Hematopoietic multipotent progenitor cell treated with erythropoietin and hydrocortisone succinate and interleukin-3 and kit ligand, for 17 days (in vitro differentiated cells): ENCODE measurements at regions not wholly inside any gene's neighbourhood (a gene's known extent, or its start where the extent isn't known, plus 50 kb on each side); places are given as distances from the start of the nearest gene placed in this dataset.
"Not testable (repeated sequence)": the region's sequence is repeated elsewhere in the genome, so short reads cannot be mapped to it uniquely, and the experiment has no call there.

Source experiments
- DNase-seq: peaks from one replicate; pipeline ENCODE4 v3.0.0-alpha.2; 2015; ENCODE audit warnings: low spot score

GRCh38 chr20:40890635-40891034 is 138.0 kb upstream of the TOP1 start:
- DNase-seq = no peak

- no peak for DNase-seq
Observed at GRCh38 chr20:40891351-40891750, 137.3 kb upstream of the TOP1 start.

DNA sequence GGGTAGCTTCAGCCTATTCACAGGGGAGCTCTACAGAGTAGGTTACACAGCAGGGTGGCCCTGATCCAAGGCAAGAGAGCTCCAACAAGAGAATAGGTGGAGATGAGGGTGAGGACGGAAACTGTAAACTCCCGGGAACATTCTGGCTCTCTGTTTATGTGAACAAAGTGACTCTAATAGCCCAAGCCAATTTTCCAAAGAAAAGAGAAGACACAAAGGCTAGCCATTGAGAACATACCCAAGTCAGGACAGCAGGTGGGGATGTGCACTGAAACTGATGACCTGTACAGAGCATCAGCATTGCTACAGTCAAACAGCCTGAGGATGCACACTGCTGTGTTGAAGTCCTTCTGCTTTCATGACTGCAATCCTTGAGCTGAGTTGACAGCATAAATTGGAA is 136.0 kb upstream of the TOP1 start:
- DNase-seq = no peak

GRCh38 chr20:40893610-40894236 is 134.9 kb upstream of the TOP1 start:
- DNase-seq = no peak

GRCh38 chr20:40894237-40894630 is 134.4 kb upstream of the TOP1 start:
- no peak for DNase-seq

GRCh38 chr20:40895182-40895581 is 133.4 kb upstream of the TOP1 start:
- no peak for DNase-seq

GRCh38 chr20:40896814-40897700 is 131.6 kb upstream of the TOP1 start:
- DNase-seq = no peak

GRCh38 chr20:40899344-40899743 is 129.3 kb upstream of the TOP1 start:
- no peak for DNase-seq

GRCh38 chr20:40900666-40901215 is 127.9 kb upstream of the TOP1 start:
- no peak for DNase-seq

GRCh38 chr20:40902661-40903060 is 126.0 kb upstream of the TOP1 start:
- no peak for DNase-seq

DNA sequence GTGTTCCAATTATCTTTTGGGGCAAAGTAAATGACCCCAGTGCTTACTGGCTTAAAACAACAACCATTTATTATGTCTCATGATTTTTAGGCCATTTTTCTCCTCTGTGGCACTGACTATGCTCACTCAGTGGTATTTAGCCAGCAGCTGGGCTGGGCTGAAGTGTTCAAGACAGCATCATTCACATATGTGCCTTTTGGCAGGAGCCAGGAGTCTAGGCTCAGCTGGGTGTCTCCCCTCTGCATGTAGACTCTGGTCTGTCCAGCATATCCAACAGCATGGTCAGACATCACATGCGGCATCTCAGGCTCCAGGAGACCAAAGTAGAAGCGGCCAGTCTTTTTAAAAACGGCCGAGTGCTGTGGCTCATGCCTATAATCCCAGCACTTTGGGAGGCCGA is 120.3 kb upstream of the TOP1 start:
- DNase-seq = no peak

DNA sequence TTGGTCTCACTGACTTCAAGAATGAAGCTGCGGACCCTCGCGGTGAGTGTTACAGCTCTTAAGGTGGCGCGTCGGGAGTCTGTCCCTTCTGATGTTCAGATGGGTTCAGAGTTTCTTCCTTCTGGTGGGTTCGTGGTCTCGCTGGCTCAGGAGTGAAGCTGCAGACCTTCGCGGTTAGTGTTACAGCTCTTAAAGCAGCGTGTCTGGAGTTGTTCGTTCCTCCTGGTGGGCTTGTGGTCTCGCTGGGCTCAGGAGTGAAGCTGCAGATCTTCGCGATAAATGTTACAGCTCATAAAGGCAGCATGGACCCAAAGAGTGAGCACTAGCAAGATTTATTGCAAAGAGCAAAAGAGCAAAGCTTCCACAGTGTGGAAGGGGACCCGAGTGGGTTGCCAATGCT is 119.1 kb upstream of the TOP1 start:
- not testable (repeated sequence) for DNase-seq

GRCh38 chr20:40910436-40910835 is 118.2 kb upstream of the TOP1 start:
- not testable (repeated sequence) for DNase-seq

DNA sequence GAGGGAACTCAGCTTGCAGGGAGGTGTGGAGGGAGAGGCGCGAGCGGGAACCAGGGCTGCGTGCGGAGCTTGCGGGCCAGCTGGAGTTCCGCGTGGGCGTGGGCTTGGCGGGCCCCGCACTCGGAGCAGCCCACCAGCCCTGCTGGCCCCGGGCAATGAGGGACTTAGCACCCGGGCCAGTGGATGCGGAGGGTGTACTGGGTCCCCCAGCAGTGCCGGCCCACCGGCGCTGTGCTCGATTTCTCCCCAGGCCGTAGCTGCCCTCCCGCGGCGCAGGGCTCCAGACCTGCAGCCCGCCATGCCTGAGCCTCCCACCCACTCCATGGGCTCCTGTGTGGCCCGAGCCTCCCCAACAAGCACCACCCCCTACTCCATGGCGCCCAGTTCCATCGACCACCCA is 117.5 kb upstream of the TOP1 start:
- DNase-seq = not testable (repeated sequence)

DNA sequence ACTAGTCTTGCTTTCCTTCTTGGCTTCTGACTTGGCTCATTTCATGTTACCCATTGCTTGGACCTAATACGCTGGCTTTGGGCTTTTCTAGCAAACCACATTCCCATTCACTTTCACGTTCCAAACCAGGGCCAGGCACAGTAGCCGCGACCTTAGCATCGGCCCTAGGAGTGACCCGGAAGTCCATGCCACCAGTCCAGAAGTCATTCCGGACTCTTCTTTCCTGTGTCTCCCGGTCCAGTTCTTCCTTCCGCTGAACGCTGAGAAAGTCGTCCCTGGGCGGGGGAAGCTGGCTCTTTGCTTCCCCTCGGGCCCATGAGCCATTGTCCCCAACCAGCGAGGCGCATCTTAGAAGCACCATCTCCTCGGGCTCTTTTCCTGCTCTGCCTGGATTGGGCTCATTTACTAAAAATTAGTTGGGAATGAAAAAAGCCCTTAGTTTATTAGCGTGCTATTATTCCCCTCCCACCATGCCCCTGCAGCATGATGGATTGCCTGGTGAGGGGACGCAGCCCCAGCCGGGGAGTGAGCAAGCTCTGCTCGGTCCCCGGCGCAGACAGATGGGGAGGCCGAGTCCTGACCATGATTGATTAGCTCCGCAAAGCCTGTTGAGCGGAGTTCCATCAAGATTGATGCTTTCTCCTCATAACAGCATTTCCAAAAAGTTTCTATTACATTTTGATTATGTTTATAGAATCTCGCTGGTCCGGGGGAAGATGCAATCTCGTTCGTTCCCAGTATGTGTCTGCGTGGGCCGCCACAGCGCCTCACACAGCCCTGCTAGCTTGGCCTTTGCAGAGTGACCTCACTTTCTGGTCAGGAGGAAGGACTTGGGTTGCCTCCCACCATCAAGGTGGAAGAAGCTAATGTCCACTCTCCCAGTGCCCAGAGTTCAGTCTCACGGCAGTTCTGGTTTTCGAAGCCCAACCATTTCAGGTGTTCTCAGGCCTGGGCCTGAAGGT is 115.1 kb upstream of the TOP1 start:
- no peak for DNase-seq

GRCh38 chr20:40915756-40916155 is 112.9 kb upstream of the TOP1 start:
- no peak for DNase-seq

DNA sequence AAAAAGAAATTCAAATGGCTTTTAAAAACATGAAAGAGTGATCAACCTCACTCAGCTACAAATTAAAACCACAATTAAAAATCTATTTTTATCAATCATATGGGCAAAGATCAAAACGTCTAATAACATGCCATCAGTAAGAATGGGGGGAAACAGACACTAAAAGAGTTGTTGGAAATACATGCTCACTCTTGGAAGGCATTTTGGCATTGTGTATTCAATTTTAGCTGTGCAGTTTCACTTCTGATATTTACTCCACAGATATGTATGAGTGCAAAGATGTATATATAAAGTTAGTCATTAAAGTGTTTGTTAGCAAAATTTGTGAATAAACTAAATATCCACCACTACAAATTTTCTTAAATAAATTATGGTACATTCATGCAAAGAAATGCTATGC is 112.3 kb upstream of the TOP1 start:
- DNase-seq = no peak

DNA sequence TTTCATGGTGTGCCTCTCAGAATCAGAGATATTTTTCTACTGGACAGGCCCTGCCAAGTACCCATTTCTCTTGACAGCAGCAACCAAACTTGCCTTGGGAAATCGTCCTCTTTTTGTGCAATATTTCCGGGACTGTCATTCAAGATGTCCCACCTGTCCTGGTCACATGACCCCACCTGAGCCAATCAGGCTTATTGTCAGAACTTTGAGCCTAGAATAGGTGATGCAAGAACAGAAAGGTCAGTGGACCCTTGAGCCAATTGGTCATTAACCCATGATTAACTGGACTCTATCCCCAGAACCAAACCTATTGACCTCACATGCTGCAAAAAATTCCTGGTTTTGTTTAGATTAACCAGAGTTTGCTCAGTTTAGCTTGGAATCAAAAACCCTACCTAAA is 108.3 kb upstream of the TOP1 start:
- DNase-seq = no peak

DNA sequence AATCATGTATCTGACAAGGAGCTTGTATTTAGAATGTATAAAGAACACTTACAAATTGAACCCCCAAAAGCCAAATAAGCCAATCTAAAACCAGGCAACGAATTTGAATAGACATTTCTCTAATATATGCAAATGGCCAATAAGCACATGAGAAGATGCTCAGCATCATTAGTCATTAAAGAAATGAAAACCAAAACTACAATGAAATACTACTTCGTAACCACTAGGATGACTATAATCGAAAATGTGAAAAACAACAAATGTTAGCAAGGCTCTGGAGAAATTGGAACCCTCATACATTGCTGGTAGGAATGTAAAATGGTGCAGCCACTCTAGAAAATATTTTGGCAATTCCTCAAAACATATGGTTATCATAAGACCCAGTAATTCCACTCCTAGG is 105.8 kb upstream of the TOP1 start:
- DNase-seq = no peak

DNA sequence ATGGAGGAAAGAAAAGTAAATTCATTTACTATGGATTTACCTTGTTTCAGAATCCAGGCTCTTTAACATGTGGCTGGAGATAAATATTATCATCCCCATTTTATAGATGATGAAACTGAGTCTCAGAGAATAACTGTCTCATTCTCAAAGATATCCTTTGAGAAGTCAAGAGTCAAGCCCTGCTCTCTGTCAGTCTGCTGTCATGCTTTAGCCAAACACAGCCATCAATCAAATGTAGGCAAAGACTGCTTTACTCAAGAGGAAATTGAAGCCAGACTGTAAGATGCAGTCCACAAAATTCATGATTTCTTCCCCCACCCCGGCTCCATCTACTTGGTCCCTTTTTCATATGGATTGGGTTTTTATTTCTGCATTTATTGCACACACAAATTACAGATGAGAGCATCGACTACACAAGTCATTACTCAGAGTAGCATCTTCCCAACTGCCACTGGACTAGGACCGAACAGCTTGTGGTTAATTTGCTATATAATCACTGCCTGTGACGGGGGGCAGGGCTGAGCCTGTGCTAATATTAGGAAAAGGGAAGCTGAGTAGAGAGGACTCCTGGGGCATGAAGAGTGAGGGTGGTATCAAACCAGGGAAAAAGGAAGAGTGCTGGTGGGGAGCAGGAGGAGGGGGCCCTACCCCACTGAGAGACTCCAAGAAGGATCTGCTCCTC is 102.7 kb upstream of the TOP1 start:
- DNase-seq = no peak

DNA sequence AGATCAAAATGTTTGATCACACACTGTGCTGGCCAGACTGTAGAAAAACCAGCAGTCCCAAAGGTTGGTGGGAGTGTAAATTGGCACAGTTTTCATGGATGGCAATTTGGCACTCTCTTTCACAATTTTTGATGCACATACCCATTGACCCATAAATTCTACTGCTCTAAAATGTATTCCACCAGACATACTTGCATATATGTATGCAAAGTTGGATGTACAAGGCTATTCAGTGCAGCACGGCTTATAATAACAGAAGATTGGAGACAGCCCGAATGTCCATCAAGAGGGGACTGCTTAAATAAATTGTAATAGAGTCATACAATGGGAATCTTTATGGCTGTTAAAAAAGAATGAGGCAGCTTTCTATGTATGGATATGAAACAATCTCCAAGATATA is 101.7 kb upstream of the TOP1 start:
- DNase-seq = no peak

- DNase-seq = no peak
Observed at GRCh38 chr20:40930561-40930960, 98.1 kb upstream of the TOP1 start.
